ENCODE measurements at regions not wholly inside any gene's neighbourhood (a gene's known extent, or its start where the extent isn't known, plus 50 kb on each side); places are given as distances from the start of the nearest gene placed in this dataset.

GRCh38 chr13:73556128-73556527 lies 497.3 kb downstream of the KLF5 start:
- BruUV-seq (replicated peaks), result no TSS peak
- intact Hi-C loops (cut with micrococcal nuclease; ENCODE audit: unreplicated experiment), result no loop called here
- ChIA-PET POLR2A (no interaction called here), CTCF (no interaction called here)
- DNase-seq, result no peak
- H3K4me3 Mint-ChIP-seq (ENCODE audit: unreplicated experiment), result no peak overlapping the region
- Histone ChIP-seq H3K27me3 (replicated peaks; ENCODE audit: control insufficient read depth, insufficient read depth, low read length) (no peaks in the 10 kb centered on the region), H3K36me3 (ENCODE audit: control insufficient read depth, insufficient read depth, low read length) (no peaks in the 10 kb centered on the region), H3K9me3 (no peaks in the 10 kb centered on the region), H3K4me1 (no peaks in the 10 kb centered on the region), H3K4me3 (ENCODE audit: low read depth, low read length) (no peak overlapping the region)
- no peaks in the 10 kb centered on the region for H3K27me3 Mint-ChIP-seq (ENCODE audit: insufficient read depth, unreplicated experiment)
- no peaks in the 10 kb centered on the region for H3K36me3 Mint-ChIP-seq (ENCODE audit: insufficient read depth, unreplicated experiment)
- TF ChIP-seq CTCF (IDR thresholded peaks at IDR 0.05; ENCODE audit: insufficient read depth in 1 of 2, low read depth in 1 of 2, low read length in 1 of 2, severe bottlenecking in 1 of 2, unreplicated experiment in 1 of 2), result no peak
- no peaks in the 10 kb centered on the region for H3K4me1 Mint-ChIP-seq (ENCODE audit: low read depth, unreplicated experiment)
- H3K27ac Mint-ChIP-seq (ENCODE audit: unreplicated experiment), result no peak overlapping the region
- H3K9me3 Mint-ChIP-seq (ENCODE audit: unreplicated experiment), result no peaks in the 10 kb centered on the region

- ChIA-PET POLR2A (no interaction called here), CTCF (no interaction called here)
- intact Hi-C loops (cut with micrococcal nuclease; ENCODE audit: unreplicated experiment), result no loop called here
- H3K4me3 ChIP-seq (ENCODE audit: low read depth, low read length), result no peak overlapping the region
- Mint-ChIP-seq H3K27me3 (ENCODE audit: insufficient read depth, unreplicated experiment) (no peaks in the 10 kb centered on the region), H3K4me3 (ENCODE audit: unreplicated experiment) (no peak overlapping the region), H3K36me3 (ENCODE audit: insufficient read depth, unreplicated experiment) (no peaks in the 10 kb centered on the region), H3K4me1 (ENCODE audit: low read depth, unreplicated experiment) (peaks cover 8% of the 10 kb centered on the region), H3K27ac (ENCODE audit: unreplicated experiment) (no peak overlapping the region), H3K9me3 (ENCODE audit: unreplicated experiment) (no peaks in the 10 kb centered on the region)
- no peaks in the 10 kb centered on the region for H3K27me3 ChIP-seq (replicated peaks; ENCODE audit: control insufficient read depth, insufficient read depth, low read length)
- BruUV-seq (replicated peaks), result no TSS peak
- no peaks in the 10 kb centered on the region for H3K4me1 ChIP-seq
- no peaks in the 10 kb centered on the region for H3K36me3 ChIP-seq (ENCODE audit: control insufficient read depth, insufficient read depth, low read length)
- DNase-seq, result no peak
- no peak for TF ChIP-seq CTCF (IDR thresholded peaks at IDR 0.05; ENCODE audit: insufficient read depth in 1 of 2, low read depth in 1 of 2, low read length in 1 of 2, severe bottlenecking in 1 of 2, unreplicated experiment in 1 of 2)
- H3K9me3 ChIP-seq, result no peaks in the 10 kb centered on the region
Observed at GRCh38 chr13:73551736-73552135, 492.9 kb downstream of the KLF5 start.

- intact Hi-C loops (cut with micrococcal nuclease; ENCODE audit: unreplicated experiment), result loop anchor here (10.0 kb wide), 2 partner anchors 475 to 705 kb away; no protein-coding TSS in a partner anchor
- no peaks in the 10 kb centered on the region for H3K36me3 ChIP-seq (ENCODE audit: control insufficient read depth, insufficient read depth, low read length)
- H3K4me3 ChIP-seq (ENCODE audit: low read depth, low read length), result no peak overlapping the region
- no peak overlapping the region for H3K4me3 Mint-ChIP-seq (ENCODE audit: unreplicated experiment)
- H3K27me3 ChIP-seq (replicated peaks; ENCODE audit: control insufficient read depth, insufficient read depth, low read length), result no peaks in the 10 kb centered on the region
- no peak for TF ChIP-seq CTCF (IDR thresholded peaks at IDR 0.05; ENCODE audit: insufficient read depth in 1 of 2, low read depth in 1 of 2, low read length in 1 of 2, severe bottlenecking in 1 of 2, unreplicated experiment in 1 of 2)
- no peak overlapping the region for H3K27ac Mint-ChIP-seq (ENCODE audit: unreplicated experiment)
- H3K4me1 Mint-ChIP-seq (ENCODE audit: low read depth, unreplicated experiment), result peaks cover 8% of the 10 kb centered on the region
- H3K27me3 Mint-ChIP-seq (ENCODE audit: insufficient read depth, unreplicated experiment), result no peaks in the 10 kb centered on the region
- DNase-seq, result no peak
- BruUV-seq (replicated peaks), result no TSS peak
- H3K36me3 Mint-ChIP-seq (ENCODE audit: insufficient read depth, unreplicated experiment), result no peaks in the 10 kb centered on the region
- no peaks in the 10 kb centered on the region for H3K4me1 ChIP-seq
- ChIA-PET POLR2A (interaction anchor here (0.6 kb wide), 1 partner anchor 12 kb away, joined by 4 read pairs; no protein-coding TSS in a partner anchor), CTCF (no interaction called here)
- no peaks in the 10 kb centered on the region for H3K9me3 Mint-ChIP-seq (ENCODE audit: unreplicated experiment)
- H3K9me3 ChIP-seq, result no peaks in the 10 kb centered on the region
Observed at GRCh38 chr13:73549717-73550116, 490.9 kb downstream of the KLF5 start.

Measured in Caco-2 (cell line).